HepG2 (cell line): ENCODE measurements at regions not wholly inside any gene's neighbourhood (a gene's known extent, or its start where the extent isn't known, plus 50 kb on each side); places are given as distances from the start of the nearest gene placed in this dataset.

Source experiments
- ATAC-seq: fragments of 200-7000 bp; cut with Tn5 transposase; 3 replicates; pipeline ENCODE4 v1.9.1; 2020; ENCODE audit warnings: mild to moderate bottlenecking, moderate library complexity
- BruUV-seq: library from RNA; stranded (reverse); fragments of 400-500 nt; replicated peaks from 2 replicates; lab custom pipeline; 2021; lab: Mats Ljungman, UMichigan
- CTCF ChIA-PET: fragments of 300-600 bp; formaldehyde crosslinking; extraction: SDS; loops from one replicate; lab custom pipeline; 2021; ENCODE audit warnings: low total read pairs, inconsistent platforms, low intra/inter-chr PET ratio; lab: Yijun Ruan, JAX
- POLR2A ChIA-PET: fragments of 350-600 bp; sonication (Branson Sonifier 250); formaldehyde crosslinking; loops from one replicate; lab custom pipeline; 2020; ENCODE audit warnings: antibody characterized with exemption, inconsistent platforms; lab: Yijun Ruan, JAX
- DNase-seq: peaks from one replicate; pipeline ENCODE4 v3.0.0-alpha.2; 2015; ENCODE audit warnings: low spot score
- FAIRE-seq: peaks from 3 replicates; lab custom pipeline; 2011; peaks lifted over from hg19 to GRCh38; lab: Jason Lieb, UNC
- H2AFZ ChIP-seq: one replicate; pipeline ENCODE4 v1.6.1; 2011; ENCODE audit warnings: low read length, inconsistent platforms
- H3K27ac ChIP-seq: fragments of 300-600 bp; 3 replicates; pipeline ENCODE4 v1.8.0; 2011; ENCODE audit warnings: mixed run types, mild to moderate bottlenecking, mixed read lengths, low read length, inconsistent platforms; ENCODE audit not compliant: insufficient read depth; ENCODE audit errors: extremely low read length
- H3K27me3 ChIP-seq, 2 experiments: fragments of 200-600 bp in 1 of 2; 2 replicates in 1 of 2; 3 replicates in 1 of 2; pipeline versions ENCODE4 v1.6.0 to v1.8.0; 2011; ENCODE audit warnings: low read length in 2 of 2, mild to moderate bottlenecking in 2 of 2, moderate library complexity in 2 of 2, inconsistent platforms in 1 of 2; ENCODE audit not compliant: insufficient read depth in 2 of 2, control insufficient read depth in 1 of 2
- H3K36me3 ChIP-seq, 2 experiments: fragments of 200-600 bp in 1 of 2; replicated peaks in 1 of 2; 2 replicates in 1 of 2; 3 replicates in 1 of 2; pipeline versions ENCODE4 v1.5.1 to v1.8.0; 2011; ENCODE audit warnings: low read length in 2 of 2, inconsistent platforms in 1 of 2; ENCODE audit not compliant: insufficient read depth in 2 of 2, control insufficient read depth in 1 of 2
- H3K4me1 ChIP-seq: 2 replicates; pipeline ENCODE4 v1.5.1; 2012; ENCODE audit warnings: low read length, inconsistent platforms; ENCODE audit not compliant: insufficient read depth
- H3K4me2 ChIP-seq: 2 replicates; pipeline ENCODE4 v1.6.0; 2011; ENCODE audit warnings: low read depth, low read length, inconsistent platforms
- H3K4me3 ChIP-seq, 3 experiments: fragments of 200-600 bp in 1 of 3; sonication (generic), shearing (Covaris generic) in 1 of 3; replicated peaks in 1 of 3; 2 replicates each; pipeline ENCODE4 v1.5.1; 2011 to 2016; ENCODE audit warnings: low read length in 3 of 3, inconsistent platforms in 2 of 3, low read depth in 2 of 3, mild to moderate bottlenecking in 2 of 3, control low read depth in 1 of 3, mixed read lengths in 1 of 3; ENCODE audit not compliant: insufficient read depth in 1 of 3
- H3K79me2 ChIP-seq: one replicate; pipeline ENCODE4 v1.6.1; 2011; ENCODE audit warnings: low read length, inconsistent platforms; ENCODE audit not compliant: insufficient read depth
- H3K9ac ChIP-seq: 2 replicates; pipeline ENCODE4 v1.6.0; 2011; ENCODE audit warnings: mild to moderate bottlenecking, low read depth, low read length, inconsistent platforms; ENCODE audit not compliant: insufficient read depth
- H3K9me3 ChIP-seq: 2 replicates; pipeline ENCODE4 v1.5.1; 2012; ENCODE audit warnings: mild to moderate bottlenecking, low read length
- H4K20me1 ChIP-seq: 2 replicates; pipeline ENCODE4 v1.6.0; 2011; ENCODE audit warnings: inconsistent platforms, mild to moderate bottlenecking, low read length, moderate library complexity; ENCODE audit not compliant: insufficient read depth
- EHMT2 ChIP-seq: fragments of 200-600 bp; sonication (generic); IDR thresholded peaks from 2 replicates; pipeline ENCODE4 v1.7.0; 2017; ENCODE audit warnings: antibody characterized with exemption, low read depth, low read length, borderline replicate concordance
- FUBP1 ChIP-seq: sonication (generic); formaldehyde crosslinking; IDR thresholded peaks from 2 replicates; pipeline ENCODE4 v1.5.1; 2020; ENCODE audit warnings: missing genetic modification reagents, mild to moderate bottlenecking, borderline replicate concordance
- HMG20B ChIP-seq: conservative IDR thresholded peaks from 2 replicates; pipeline ENCODE4 v1.6.1; 2016; ENCODE audit warnings: missing genetic modification reagents, missing compliant biosample characterization
- POGK ChIP-seq: sonication (generic); formaldehyde crosslinking; conservative IDR thresholded peaks from 2 replicates; pipeline ENCODE4 v1.8.0; 2022; ENCODE audit warnings: mild to moderate bottlenecking, moderate library complexity, missing genetic modification reagents
- RARA ChIP-seq: IDR thresholded peaks from 2 replicates; pipeline ENCODE4 v1.6.1; 2016; ENCODE audit warnings: missing genetic modification reagents, missing compliant biosample characterization
- ZFP1 ChIP-seq: IDR thresholded peaks from 2 replicates; pipeline ENCODE4 v1.6.1; 2016
- ZNF335 ChIP-seq: sonication (generic); formaldehyde crosslinking; IDR thresholded peaks from 2 replicates; pipeline ENCODE4 v1.4.0; 2020; ENCODE audit warnings: missing genetic modification reagents
- WGBS: methylation state at CpG from one replicate; pipeline ENCODE4 v1.1.6; 2017; ENCODE audit warnings: low lambda C conversion rate; 5-methylcytosine and 5-hydroxymethylcytosine counted together
- in situ Hi-C: cut with HindIII; loops from 2 replicates; pipeline ENCODE4 v1.10.0; 2017; ENCODE audit warnings: low pct_unique_long_range_greater_than_20kb; ENCODE audit not compliant: extremely low pct_ligation_motif_present
- intact Hi-C: fragments of 100-400 bp; cut with micrococcal nuclease; formaldehyde crosslinking; loops from one replicate; pipeline ENCODE4 v1.10.0; 2022; ENCODE audit not compliant: unreplicated experiment

DNA sequence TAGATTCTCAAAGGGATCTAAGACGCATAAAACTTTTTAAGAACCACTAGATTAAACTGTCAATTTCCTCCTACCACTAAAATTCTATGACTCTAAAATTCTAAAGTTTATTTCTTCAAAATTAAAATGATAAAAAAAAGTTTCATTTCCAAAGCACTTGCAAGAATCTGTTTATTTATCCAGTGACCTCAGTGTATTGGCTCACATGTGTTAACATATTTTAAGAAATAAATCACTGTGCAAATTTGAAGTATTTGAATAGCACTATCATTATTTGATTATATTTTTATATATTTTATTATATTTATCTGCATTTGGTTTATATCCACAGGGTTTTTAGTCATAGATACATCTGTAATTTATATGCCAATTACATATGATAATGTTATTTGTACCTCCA is 62.2 kb upstream of the SLC12A2 start:
- no peaks in the 10 kb centered on the region for H3K79me2 ChIP-seq
- BruUV-seq, result no TSS peak
- H4K20me1 ChIP-seq, result no peaks in the 10 kb centered on the region
- WGBS, result 78% methylated on average over 1 of the region's 1 CpG
- H3K9me3 ChIP-seq, result no peaks in the 10 kb centered on the region
- FAIRE-seq, result no peak
- TF ChIP-seq ZFP1 (CRISPR knock-in tag) (no peak), POGK (CRISPR knock-in tag) (no peak), FUBP1 (CRISPR knock-in tag) (no peak), EHMT2 (no peak), HMG20B (CRISPR knock-in tag) (no peak), ZNF335 (no peak), RARA (no peak)
- H3K4me1 ChIP-seq, result no peaks in the 10 kb centered on the region
- H3K27me3 ChIP-seq, result no peaks in the 10 kb centered on the region
- no peaks in the 10 kb centered on the region for H3K36me3 ChIP-seq
- in situ Hi-C loops (no loop called here), intact Hi-C loops (no loop called here)
- no peak for ATAC-seq
- no peak overlapping the region for H3K4me3 ChIP-seq
- no peak for DNase-seq
- no peak overlapping the region for H3K4me2 ChIP-seq
- no peak overlapping the region for H3K9ac ChIP-seq
- H2AFZ ChIP-seq, result no peak overlapping the region
- CTCF ChIA-PET, result no interaction called here
- H3K27ac ChIP-seq, result no peak overlapping the region
- POLR2A ChIA-PET, result no interaction called here
